ENCODE measurements at regions not wholly inside any gene's neighbourhood (a gene's known extent, or its start where the extent isn't known, plus 50 kb on each side); places are given as distances from the start of the nearest gene placed in this dataset.

GRCh38 chr11:104327861-104328511 lies 164.0 kb upstream of the PDGFD start:
- TF ChIP-seq CTCF (conservative IDR thresholded peaks at IDR 0.05; ENCODE audit: low read depth, low read length) (no peak), CEBPB (IDR thresholded peaks at IDR 0.05; ENCODE audit: low read depth, low read length) (no peak), POLR2A (IDR thresholded peaks at IDR 0.05; ENCODE audit: low read depth, low read length) (no peak), RAD21 (IDR thresholded peaks at IDR 0.05; ENCODE audit: low read length) (no peak), CHD1 (IDR thresholded peaks at IDR 0.05; ENCODE audit: low read depth, low read length) (no peak), MXI1 (IDR thresholded peaks at IDR 0.05; ENCODE audit: borderline replicate concordance, low read depth, low read length) (no peak), MAZ (IDR thresholded peaks at IDR 0.05; ENCODE audit: borderline replicate concordance, low read depth, low read length) (no peak), USF2 (IDR thresholded peaks at IDR 0.05; ENCODE audit: low read depth, low read length) (no peak), MAFK (IDR thresholded peaks at IDR 0.05; ENCODE audit: low read depth, low read length) (no peak), FOS (IDR thresholded peaks at IDR 0.05; ENCODE audit: low read depth, low read length) (no peak), RCOR1 (IDR thresholded peaks at IDR 0.05; ENCODE audit: insufficient replicate concordance, low read length) (no peak)

Measured in IMR-90 (cell line).